KMS-11 (cell line): ENCODE measurements at regions not wholly inside any gene's neighbourhood (a gene's known extent, or its start where the extent isn't known, plus 50 kb on each side); places are given as distances from the start of the nearest gene placed in this dataset.
"Not testable (repeated sequence)": the region's sequence is repeated elsewhere in the genome, so short reads cannot be mapped to it uniquely, and the experiment has no call there.

ENCODE experiments used
- H2AFZ ChIP-seq: fragments of 200-600 bp; sonication (generic); 2 replicates; pipeline ENCODE4 v1.6.1; 2016; ENCODE audit warnings: antibody characterized with exemption, mixed run types, low read depth
- H3K27ac ChIP-seq: fragments of 200-600 bp; sonication (generic); 2 replicates; pipeline ENCODE4 v1.6.1; 2016; ENCODE audit warnings: mild to moderate bottlenecking, mixed run types
- H3K27me3 ChIP-seq: fragments of 200-600 bp; sonication (generic); 2 replicates; pipeline ENCODE4 v1.6.1; 2017; ENCODE audit warnings: mild to moderate bottlenecking, low read depth, mixed run types, moderate library complexity; ENCODE audit not compliant: insufficient read depth
- H3K36me3 ChIP-seq: fragments of 200-600 bp; sonication (generic); 2 replicates; pipeline ENCODE4 v1.6.1; 2017; ENCODE audit warnings: mild to moderate bottlenecking, mixed run types; ENCODE audit not compliant: insufficient read depth
- H3K4me1 ChIP-seq: fragments of 200-600 bp; sonication (generic); 2 replicates; pipeline ENCODE4 v1.6.1; 2016; ENCODE audit warnings: mild to moderate bottlenecking, low read depth, mixed run types; ENCODE audit not compliant: poor library complexity, severe bottlenecking
- H3K4me2 ChIP-seq: fragments of 200-600 bp; sonication (generic); 2 replicates; pipeline ENCODE4 v1.7.0; 2016; ENCODE audit warnings: mild to moderate bottlenecking, mixed run types
- H3K4me3 ChIP-seq: fragments of 200-600 bp; sonication (generic); IDR thresholded peaks from 2 replicates; pipeline ENCODE4 v1.6.1; 2017; ENCODE audit warnings: low read depth, low read length, mixed read lengths; ENCODE audit not compliant: insufficient read depth
- H3K79me2 ChIP-seq: fragments of 200-600 bp; sonication (generic); 2 replicates; pipeline ENCODE4 v1.6.1; 2016; ENCODE audit warnings: low read depth, mixed run types; ENCODE audit not compliant: insufficient read depth
- H3K9ac ChIP-seq: fragments of 200-600 bp; sonication (generic); 2 replicates; pipeline ENCODE4 v1.6.1; 2016; ENCODE audit warnings: mild to moderate bottlenecking, mixed run types
- H4K20me1 ChIP-seq: fragments of 200-600 bp; sonication (generic); 2 replicates; pipeline ENCODE4 v1.6.1; 2016; ENCODE audit warnings: mild to moderate bottlenecking, mixed run types; ENCODE audit not compliant: insufficient read depth
- TF ChIP-seq, protein P1 (sequence below): fragments of 200-600 bp; sonication (generic); conservative IDR thresholded peaks from 2 replicates; pipeline ENCODE4 v1.6.1; 2017; ENCODE audit warnings: low read depth, mild to moderate bottlenecking, antibody characterized with exemption, low read length, moderate library complexity, mixed read lengths

DNA sequence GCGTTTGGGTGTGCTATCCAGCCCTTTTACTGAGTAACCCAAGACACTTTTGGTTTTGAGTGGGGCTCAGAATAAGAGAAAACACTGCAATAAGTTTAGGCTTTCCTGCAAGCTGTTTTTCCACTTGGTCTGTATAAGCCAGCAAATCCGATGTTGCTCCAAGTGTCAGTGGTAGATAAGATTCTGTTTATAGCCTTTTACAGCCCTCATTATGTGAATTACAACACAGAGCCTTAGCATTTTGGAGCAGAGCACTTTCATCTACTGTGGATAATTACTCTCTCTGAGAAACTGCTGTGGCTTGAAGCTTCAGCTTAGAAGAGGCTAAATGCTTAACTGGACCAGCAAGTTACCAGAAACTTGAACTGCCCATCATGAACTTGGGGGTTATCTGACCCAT, 601.1 kb downstream of the JRKL start:
- Histone ChIP-seq H3K4me3 (no peak overlapping the region), H3K4me1 (no peaks in the 10 kb centered on the region), H3K4me2 (no peak overlapping the region), H4K20me1 (no peaks in the 10 kb centered on the region), H3K36me3 (no peaks in the 10 kb centered on the region), H3K9ac (no peak overlapping the region), H3K27ac (no peak overlapping the region), H2AFZ (no peak overlapping the region), H3K27me3 (no peaks in the 10 kb centered on the region), H3K79me2 (no peaks in the 10 kb centered on the region)
- TF ChIP-seq, protein P1, sequence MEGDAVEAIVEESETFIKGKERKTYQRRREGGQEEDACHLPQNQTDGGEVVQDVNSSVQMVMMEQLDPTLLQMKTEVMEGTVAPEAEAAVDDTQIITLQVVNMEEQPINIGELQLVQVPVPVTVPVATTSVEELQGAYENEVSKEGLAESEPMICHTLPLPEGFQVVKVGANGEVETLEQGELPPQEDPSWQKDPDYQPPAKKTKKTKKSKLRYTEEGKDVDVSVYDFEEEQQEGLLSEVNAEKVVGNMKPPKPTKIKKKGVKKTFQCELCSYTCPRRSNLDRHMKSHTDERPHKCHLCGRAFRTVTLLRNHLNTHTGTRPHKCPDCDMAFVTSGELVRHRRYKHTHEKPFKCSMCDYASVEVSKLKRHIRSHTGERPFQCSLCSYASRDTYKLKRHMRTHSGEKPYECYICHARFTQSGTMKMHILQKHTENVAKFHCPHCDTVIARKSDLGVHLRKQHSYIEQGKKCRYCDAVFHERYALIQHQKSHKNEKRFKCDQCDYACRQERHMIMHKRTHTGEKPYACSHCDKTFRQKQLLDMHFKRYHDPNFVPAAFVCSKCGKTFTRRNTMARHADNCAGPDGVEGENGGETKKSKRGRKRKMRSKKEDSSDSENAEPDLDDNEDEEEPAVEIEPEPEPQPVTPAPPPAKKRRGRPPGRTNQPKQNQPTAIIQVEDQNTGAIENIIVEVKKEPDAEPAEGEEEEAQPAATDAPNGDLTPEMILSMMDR: no peak

DNA sequence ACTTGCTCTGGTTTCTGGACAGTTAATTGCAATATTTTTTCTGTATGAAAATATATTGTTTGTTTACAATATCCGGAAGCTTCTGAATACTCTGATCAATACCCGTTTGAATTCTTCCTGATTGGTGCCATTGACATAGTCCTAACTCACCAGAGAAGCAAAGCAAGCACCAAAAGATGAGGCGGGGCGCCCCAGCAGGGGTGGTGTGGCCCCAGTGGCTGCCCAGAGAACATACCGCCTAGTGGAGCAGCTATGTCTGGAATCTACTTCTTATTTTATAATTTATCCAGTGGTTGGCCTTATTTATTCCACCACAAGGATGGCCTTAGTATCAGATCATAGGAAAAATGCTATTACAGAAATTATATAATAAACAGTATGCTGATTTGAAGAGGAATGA, 610.7 kb downstream of the JRKL start:
- H3K27me3 ChIP-seq: no peaks in the 10 kb centered on the region
- H3K4me2 ChIP-seq: no peak overlapping the region
- no peaks in the 10 kb centered on the region for H4K20me1 ChIP-seq
- TF ChIP-seq, protein P1: no peak
- H3K27ac ChIP-seq: no peak overlapping the region
- no peak overlapping the region for H3K9ac ChIP-seq
- H3K36me3 ChIP-seq: no peaks in the 10 kb centered on the region
- H3K4me1 ChIP-seq: no peaks in the 10 kb centered on the region
- H3K4me3 ChIP-seq: no peak overlapping the region
- H3K79me2 ChIP-seq: no peaks in the 10 kb centered on the region
- H2AFZ ChIP-seq: no peak overlapping the region

DNA sequence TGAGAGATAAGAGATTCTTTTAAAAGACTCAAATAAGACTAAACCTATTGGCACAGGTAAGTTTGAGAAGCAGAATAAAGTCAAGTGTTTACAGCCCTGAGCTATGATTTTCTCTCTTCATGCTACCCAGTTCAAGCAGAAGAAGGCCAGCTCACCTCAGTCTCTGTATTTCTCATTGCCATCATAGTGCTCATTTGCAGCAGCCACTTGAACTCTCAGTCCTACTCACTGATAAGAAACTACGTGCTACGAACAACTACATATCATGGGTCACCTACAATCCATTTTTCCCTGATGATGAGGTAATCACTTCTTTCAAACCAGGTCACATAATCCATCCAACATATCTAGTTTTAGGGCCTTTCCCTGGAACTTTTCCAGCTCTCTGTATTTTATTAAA, 617.5 kb downstream of the JRKL start:
- H4K20me1 ChIP-seq: no peaks in the 10 kb centered on the region
- H3K27ac ChIP-seq: no peak overlapping the region
- H3K79me2 ChIP-seq: no peaks in the 10 kb centered on the region
- no peak overlapping the region for H2AFZ ChIP-seq
- no peak overlapping the region for H3K9ac ChIP-seq
- TF ChIP-seq, protein P1: no peak
- H3K4me3 ChIP-seq: no peak overlapping the region
- no peaks in the 10 kb centered on the region for H3K27me3 ChIP-seq
- H3K4me1 ChIP-seq: no peaks in the 10 kb centered on the region
- H3K4me2 ChIP-seq: no peak overlapping the region
- no peaks in the 10 kb centered on the region for H3K36me3 ChIP-seq

DNA sequence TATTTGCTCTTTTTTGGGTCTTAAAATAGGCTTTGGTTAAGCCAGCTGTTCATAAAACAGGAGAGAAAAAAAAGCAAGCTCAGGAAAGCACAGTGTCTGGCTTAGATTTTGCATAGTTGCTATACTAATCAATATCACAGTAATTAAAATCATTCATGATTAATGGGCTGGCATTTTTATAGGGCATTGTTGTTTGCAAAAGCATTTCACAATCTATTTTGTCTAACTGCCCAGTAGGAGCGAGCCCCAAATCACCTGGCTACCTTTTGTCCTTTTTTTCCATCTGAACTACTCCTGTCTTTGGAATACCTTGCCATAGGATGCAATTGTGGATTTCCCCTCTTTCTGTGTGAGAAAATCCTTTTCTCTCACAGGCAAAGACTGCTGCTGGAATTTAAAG, 619.8 kb downstream of the JRKL start:
- H3K4me3 ChIP-seq: no peak overlapping the region
- no peaks in the 10 kb centered on the region for H4K20me1 ChIP-seq
- no peak overlapping the region for H3K4me2 ChIP-seq
- TF ChIP-seq, protein P1: no peak
- no peaks in the 10 kb centered on the region for H3K36me3 ChIP-seq
- H2AFZ ChIP-seq: no peak overlapping the region
- H3K79me2 ChIP-seq: no peaks in the 10 kb centered on the region
- no peak overlapping the region for H3K9ac ChIP-seq
- H3K27ac ChIP-seq: no peak overlapping the region
- H3K27me3 ChIP-seq: no peaks in the 10 kb centered on the region
- no peaks in the 10 kb centered on the region for H3K4me1 ChIP-seq

DNA sequence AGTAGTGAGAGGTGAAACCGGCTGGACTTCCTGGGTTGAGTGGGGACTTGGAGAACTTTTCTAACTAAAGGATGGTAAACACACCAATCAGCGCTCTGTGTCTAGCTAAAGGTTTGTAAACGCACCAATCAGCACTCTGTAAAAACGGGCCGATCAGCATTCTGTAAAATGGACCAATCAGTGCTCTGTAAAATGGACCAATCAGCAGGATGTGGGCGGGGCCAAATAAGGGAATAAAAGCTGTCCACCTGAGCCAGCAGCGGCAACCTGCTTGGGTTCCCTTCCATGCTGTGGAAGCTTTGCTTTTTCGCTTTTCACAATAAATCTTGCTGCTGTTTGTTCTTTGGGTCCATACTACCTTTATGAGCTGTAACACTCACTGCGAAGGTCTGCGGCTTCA, 621.2 kb downstream of the JRKL start:
- H3K36me3 ChIP-seq, H3K4me3 ChIP-seq, H3K9ac ChIP-seq, H3K27ac ChIP-seq, H4K20me1 ChIP-seq, H3K27me3 ChIP-seq, H3K4me1 ChIP-seq, H2AFZ ChIP-seq, H3K4me2 ChIP-seq, H3K79me2 ChIP-seq: not testable (repeated sequence)
